ENCODE measurements at regions not wholly inside any gene's neighbourhood (a gene's known extent, or its start where the extent isn't known, plus 50 kb on each side); places are given as distances from the start of the nearest gene placed in this dataset.
A peak's percentile ranks its signal among the peaks of the same experiment; 100 is the strongest.

GRCh38 chr5:44714871-44715561, 93.7 kb upstream of the MRPS30 start:
- no peaks in the 10 kb centered on the region for H3K27me3 ChIP-seq (ENCODE audit: control insufficient read depth, insufficient read depth, low read length)
- H3K4me3 ChIP-seq (replicated peaks in 1 of 4; ENCODE audit: control extremely low read depth in 1 of 4, insufficient read depth in 1 of 4, low read depth in 3 of 4, low read length in 4 of 4) = no peak overlapping the region
- H3K4me1 ChIP-seq (ENCODE audit: control insufficient read depth, extremely low read depth, insufficient read depth, low read length) = no peaks in the 10 kb centered on the region
- no peak overlapping the region for H2AFZ ChIP-seq (ENCODE audit: low read length)
- no peak overlapping the region for H3K9ac ChIP-seq (ENCODE audit: insufficient read depth, low read length)
- no peaks in the 10 kb centered on the region for H3K36me3 ChIP-seq (ENCODE audit: control insufficient read depth, insufficient read depth, low read length)
- H3K79me2 ChIP-seq (ENCODE audit: control insufficient read depth, insufficient read depth, low read length) = no peaks in the 10 kb centered on the region
- H3K27ac ChIP-seq (ENCODE audit: insufficient read depth, low read length) = no peak overlapping the region
- no peak overlapping the region for H3K4me2 ChIP-seq (ENCODE audit: extremely low read depth, insufficient read depth, low read length)
- no peaks in the 10 kb centered on the region for H4K20me1 ChIP-seq (ENCODE audit: control insufficient read depth, extremely low read depth, insufficient read depth, low read length)
- no peaks in the 10 kb centered on the region for H3K9me3 ChIP-seq (ENCODE audit: control insufficient read depth, insufficient read depth, low read depth, low read length)
- DNase-seq (ENCODE audit: low read depth in 2 of 2) = peak in 1 of 2 donors; percentile 2
- no peak for TF ChIP-seq EZH2 (IDR thresholded peaks at IDR 0.05; ENCODE audit: low read length, missing control alignments)
- TF ChIP-seq CTCF (conservative IDR thresholded peaks at IDR 0.05 in 1 of 2, IDR thresholded peaks at IDR 0.05 in 1 of 2; ENCODE audit: low read depth in 1 of 2, low read length in 2 of 2) = no peak

GRCh38 chr5:44713446-44713845, 95.3 kb upstream of the MRPS30 start:
- H3K4me1 ChIP-seq (ENCODE audit: control insufficient read depth, extremely low read depth, insufficient read depth, low read length) = no peaks in the 10 kb centered on the region
- no peaks in the 10 kb centered on the region for H3K9me3 ChIP-seq (ENCODE audit: control insufficient read depth, insufficient read depth, low read depth, low read length)
- no peak overlapping the region for H2AFZ ChIP-seq (ENCODE audit: low read length)
- H3K9ac ChIP-seq (ENCODE audit: insufficient read depth, low read length) = no peak overlapping the region
- no peaks in the 10 kb centered on the region for H4K20me1 ChIP-seq (ENCODE audit: control insufficient read depth, extremely low read depth, insufficient read depth, low read length)
- H3K27me3 ChIP-seq (ENCODE audit: control insufficient read depth, insufficient read depth, low read length) = no peaks in the 10 kb centered on the region
- H3K36me3 ChIP-seq (ENCODE audit: control insufficient read depth, insufficient read depth, low read length) = no peaks in the 10 kb centered on the region
- TF ChIP-seq CTCF (conservative IDR thresholded peaks at IDR 0.05 in 1 of 2, IDR thresholded peaks at IDR 0.05 in 1 of 2; ENCODE audit: low read depth in 1 of 2, low read length in 2 of 2) = no peak
- no peak for TF ChIP-seq EZH2 (IDR thresholded peaks at IDR 0.05; ENCODE audit: low read length, missing control alignments)
- H3K27ac ChIP-seq (ENCODE audit: insufficient read depth, low read length) = no peak overlapping the region
- no peak overlapping the region for H3K4me3 ChIP-seq (replicated peaks in 1 of 4; ENCODE audit: control extremely low read depth in 1 of 4, insufficient read depth in 1 of 4, low read depth in 3 of 4, low read length in 4 of 4)
- DNase-seq (ENCODE audit: low read depth in 2 of 2) = peak in 1 of 2 donors; percentile 9
- H3K4me2 ChIP-seq (ENCODE audit: extremely low read depth, insufficient read depth, low read length) = no peak overlapping the region
- no peaks in the 10 kb centered on the region for H3K79me2 ChIP-seq (ENCODE audit: control insufficient read depth, insufficient read depth, low read length)

GRCh38 chr5:44711901-44712300, 96.8 kb upstream of the MRPS30 start:
- no peak overlapping the region for H3K9ac ChIP-seq (ENCODE audit: insufficient read depth, low read length)
- no peak overlapping the region for H3K27ac ChIP-seq (ENCODE audit: insufficient read depth, low read length)
- no peak for DNase-seq (ENCODE audit: low read depth in 2 of 2)
- H3K4me3 ChIP-seq (replicated peaks in 1 of 4; ENCODE audit: control extremely low read depth in 1 of 4, insufficient read depth in 1 of 4, low read depth in 3 of 4, low read length in 4 of 4) = no peak overlapping the region
- no peaks in the 10 kb centered on the region for H4K20me1 ChIP-seq (ENCODE audit: control insufficient read depth, extremely low read depth, insufficient read depth, low read length)
- no peaks in the 10 kb centered on the region for H3K27me3 ChIP-seq (ENCODE audit: control insufficient read depth, insufficient read depth, low read length)
- no peak overlapping the region for H3K4me2 ChIP-seq (ENCODE audit: extremely low read depth, insufficient read depth, low read length)
- no peak overlapping the region for H2AFZ ChIP-seq (ENCODE audit: low read length)
- no peak for TF ChIP-seq CTCF (conservative IDR thresholded peaks at IDR 0.05 in 1 of 2, IDR thresholded peaks at IDR 0.05 in 1 of 2; ENCODE audit: low read depth in 1 of 2, low read length in 2 of 2)
- no peak for TF ChIP-seq EZH2 (IDR thresholded peaks at IDR 0.05; ENCODE audit: low read length, missing control alignments)
- no peaks in the 10 kb centered on the region for H3K9me3 ChIP-seq (ENCODE audit: control insufficient read depth, insufficient read depth, low read depth, low read length)
- no peaks in the 10 kb centered on the region for H3K4me1 ChIP-seq (ENCODE audit: control insufficient read depth, extremely low read depth, insufficient read depth, low read length)
- H3K36me3 ChIP-seq (ENCODE audit: control insufficient read depth, insufficient read depth, low read length) = no peaks in the 10 kb centered on the region
- H3K79me2 ChIP-seq (ENCODE audit: control insufficient read depth, insufficient read depth, low read length) = no peaks in the 10 kb centered on the region
